ENCODE measurements at regions not wholly inside any gene's neighbourhood (a gene's known extent, or its start where the extent isn't known, plus 50 kb on each side); places are given as distances from the start of the nearest gene placed in this dataset.

- TF ChIP-seq CTCF (conservative IDR thresholded peaks at IDR 0.05; ENCODE audit: low read depth, low read length) (no peak), EZH2phosphoT487 (IDR thresholded peaks at IDR 0.05; ENCODE audit: borderline replicate concordance, low read length) (no peak)
Observed at GRCh38 chr13:92952161-92952560, 274.4 kb upstream of the GPC6 start.

Measured in PC-3 (cell line).